MM.1S (cell line): ENCODE measurements at regions not wholly inside any gene's neighbourhood (a gene's known extent, or its start where the extent isn't known, plus 50 kb on each side); places are given as distances from the start of the nearest gene placed in this dataset.

Source experiments
- DNase-seq: peaks from one replicate; pipeline ENCODE4 v3.0.0-alpha.2; 2015
- H2AFZ ChIP-seq: fragments of 300-600 bp; sonication (generic); 2 replicates; pipeline ENCODE4 v1.6.0; 2016; ENCODE audit warnings: antibody characterized with exemption, low read length
- H3F3A ChIP-seq: fragments of 300-600 bp; sonication (generic); 2 replicates; pipeline ENCODE4 v1.6.1; 2016; ENCODE audit warnings: mild to moderate bottlenecking, antibody characterized with exemption, low read length, moderate library complexity, mixed read lengths; ENCODE audit not compliant: insufficient read depth
- H3K27ac ChIP-seq: fragments of 300-600 bp; sonication (generic); 2 replicates; pipeline ENCODE4 v1.5.1; 2016; ENCODE audit warnings: mild to moderate bottlenecking, low read length
- H3K27me3 ChIP-seq: fragments of 300-600 bp; sonication (generic); replicated peaks from 2 replicates; pipeline ENCODE4 v1.6.0; 2016; ENCODE audit warnings: low read length; ENCODE audit not compliant: insufficient read depth
- H3K36me3 ChIP-seq: fragments of 300-600 bp; sonication (generic); replicated peaks from 2 replicates; pipeline ENCODE4 v1.6.1; 2016; ENCODE audit warnings: mild to moderate bottlenecking, low read length, mixed read lengths; ENCODE audit not compliant: insufficient read depth
- H3K4me1 ChIP-seq: fragments of 300-600 bp; sonication (generic); 2 replicates; pipeline ENCODE4 v1.6.1; 2016; ENCODE audit warnings: low read length, mixed read lengths
- H3K4me2 ChIP-seq: fragments of 300-600 bp; sonication (generic); 2 replicates; pipeline ENCODE4 v1.6.0; 2016; ENCODE audit warnings: low read depth, low read length
- H3K4me3 ChIP-seq: fragments of 300-600 bp; sonication (generic); 2 replicates; pipeline ENCODE4 v1.5.1; 2016; ENCODE audit warnings: low read length, mixed read lengths
- H3K79me2 ChIP-seq: fragments of 300-600 bp; sonication (generic); 2 replicates; pipeline ENCODE4 v1.6.1; 2016; ENCODE audit warnings: mixed run types, low read length, mixed read lengths
- H3K9ac ChIP-seq: fragments of 300-600 bp; sonication (generic); 2 replicates; pipeline ENCODE4 v1.6.1; 2016; ENCODE audit warnings: low read length, mixed read lengths
- H3K9me2 ChIP-seq: fragments of 300-600 bp; sonication (generic); replicated peaks from 2 replicates; pipeline ENCODE4 v1.6.1; 2016; ENCODE audit warnings: mild to moderate bottlenecking, low read length, mixed read lengths; ENCODE audit not compliant: insufficient read depth
- H3K9me3 ChIP-seq: fragments of 300-600 bp; sonication (generic); replicated peaks from 2 replicates; pipeline ENCODE4 v1.6.1; 2016; ENCODE audit warnings: mild to moderate bottlenecking, low read length, mixed read lengths; ENCODE audit not compliant: insufficient read depth
- H4K20me1 ChIP-seq: fragments of 300-600 bp; sonication (generic); 2 replicates; pipeline ENCODE4 v1.6.1; 2016; ENCODE audit warnings: mild to moderate bottlenecking, low read length, moderate library complexity, mixed read lengths; ENCODE audit not compliant: insufficient read depth
- CTCF ChIP-seq: fragments of 300-600 bp; sonication (generic); IDR thresholded peaks from 2 replicates; pipeline ENCODE4 v1.5.1; 2016; ENCODE audit warnings: antibody characterized with exemption, low read length, mixed read lengths
- EZH2 ChIP-seq: fragments of 300-600 bp; sonication (generic); optimal IDR thresholded peaks from 2 replicates; pipeline ENCODE3; 2017; ENCODE audit warnings: low read depth, mild to moderate bottlenecking, antibody characterized with exemption, low read length, mixed read lengths
- EZH2phosphoT487 ChIP-seq: fragments of 300-600 bp; sonication (generic); IDR thresholded peaks from 2 replicates; pipeline ENCODE4 v1.6.1; 2018; ENCODE audit warnings: antibody characterized with exemption, low read length

GRCh38 chr3:18843983-18844382, 304.3 kb upstream of the KCNH8 start:
- DNase-seq, result peak; percentile 37
- H3K9me3 ChIP-seq, result no peaks in the 10 kb centered on the region
- no peak overlapping the region; the same call in 1 of the 2 replicates for H3K9ac ChIP-seq
- H3K27ac ChIP-seq, result peak overlapping the region; percentile 47; the same call in 1 of the 2 replicates
- no peaks in the 10 kb centered on the region for H3K79me2 ChIP-seq
- no peaks in the 10 kb centered on the region for H3K27me3 ChIP-seq
- H4K20me1 ChIP-seq, result no peaks in the 10 kb centered on the region
- H3K4me3 ChIP-seq, result peak overlapping the region; percentile 39; the same call in 1 of the 2 replicates
- peak overlapping the region; percentile 60 for H3K4me2 ChIP-seq
- H3F3A ChIP-seq, result peaks cover 12% of the 10 kb centered on the region
- no peaks in the 10 kb centered on the region for H3K9me2 ChIP-seq
- no peaks in the 10 kb centered on the region for H3K36me3 ChIP-seq
- peak overlapping the region; percentile 73 for H2AFZ ChIP-seq
- peaks cover 19% of the 10 kb centered on the region for H3K4me1 ChIP-seq
- TF ChIP-seq EZH2, result no peak
- TF ChIP-seq CTCF, result no peak
- TF ChIP-seq EZH2phosphoT487, result no peak

DNA sequence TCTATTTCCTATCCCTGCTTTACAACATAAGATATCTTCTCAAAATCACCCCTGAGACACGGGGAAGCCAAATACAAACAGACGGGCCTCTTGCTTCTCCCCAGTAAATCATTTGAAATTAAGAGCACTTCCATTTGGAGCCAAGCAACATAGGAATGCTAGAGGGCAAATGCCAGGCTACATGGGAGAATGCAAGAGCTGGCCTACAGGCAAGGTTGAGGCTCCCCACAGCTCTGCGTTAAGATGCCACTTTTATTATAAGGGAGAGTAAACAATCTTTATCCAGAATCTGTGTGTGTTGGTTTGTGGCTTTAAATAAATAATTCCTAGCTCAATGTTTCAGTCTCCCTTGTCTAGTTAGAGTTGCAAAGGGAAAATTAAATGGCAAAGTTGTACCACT, 305.1 kb upstream of the KCNH8 start:
- Histone ChIP-seq H3K9me2 (no peaks in the 10 kb centered on the region), H3K79me2 (no peaks in the 10 kb centered on the region), H3K27ac (no peak overlapping the region), H3K4me2 (peak overlapping the region; percentile 60; the same call in 1 of the 2 replicates), H3K4me3 (no peak overlapping the region), H3K36me3 (no peaks in the 10 kb centered on the region), H3F3A (peaks cover 12% of the 10 kb centered on the region), H3K27me3 (no peaks in the 10 kb centered on the region), H4K20me1 (no peaks in the 10 kb centered on the region), H3K4me1 (peaks cover 19% of the 10 kb centered on the region), H3K9ac (no peak overlapping the region), H2AFZ (no peak overlapping the region), H3K9me3 (no peaks in the 10 kb centered on the region)
- TF ChIP-seq EZH2 (no peak), EZH2phosphoT487 (no peak), CTCF (no peak)
- no peak for DNase-seq

- Histone ChIP-seq H3K4me1 (peaks cover 19% of the 10 kb centered on the region), H3F3A (peaks cover 12% of the 10 kb centered on the region), H3K36me3 (no peaks in the 10 kb centered on the region), H3K79me2 (no peaks in the 10 kb centered on the region), H3K9me2 (no peaks in the 10 kb centered on the region), H3K9ac (no peak overlapping the region), H3K4me3 (no peak overlapping the region), H3K27ac (no peak overlapping the region), H2AFZ (no peak overlapping the region), H4K20me1 (no peaks in the 10 kb centered on the region), H3K9me3 (no peaks in the 10 kb centered on the region), H3K27me3 (no peaks in the 10 kb centered on the region), H3K4me2 (no peak overlapping the region)
- no peak for TF ChIP-seq CTCF
- no peak for TF ChIP-seq EZH2phosphoT487
- no peak for TF ChIP-seq EZH2
- no peak for DNase-seq
Measured at GRCh38 chr3:18841422-18842343, 306.6 kb upstream of the KCNH8 start.
